CD14-positive monocyte (primary cell): ENCODE measurements at regions not wholly inside any gene's neighbourhood (a gene's known extent, or its start where the extent isn't known, plus 50 kb on each side); places are given as distances from the start of the nearest gene placed in this dataset.

ENCODE experiments used
- DNase-seq, 3 donors: peaks; one replicate each; pipeline ENCODE4 v3.0.0-alpha.2; 2011 to 2022
- H2AFZ ChIP-seq: 2 replicates; pipeline ENCODE4 v1.6.0; 2012; ENCODE audit warnings: mild to moderate bottlenecking, low read depth, low read length, inconsistent platforms; ENCODE audit not compliant: insufficient read depth, poor library complexity, severe bottlenecking
- H3K27ac ChIP-seq, 2 donors: 1 replicate in 1 of 2; 2 replicates in 1 of 2; pipeline ENCODE4 v1.5.1; 2012 to 2013; ENCODE audit warnings: low read length in 2 of 2, control low read depth in 1 of 2, inconsistent platforms in 1 of 2, low read depth in 1 of 2, mild to moderate bottlenecking in 1 of 2
- H3K27me3 ChIP-seq, 2 donors: one replicate each; pipeline versions ENCODE4 v1.6.0 to v1.6.1; 2011 to 2013; ENCODE audit warnings: low read length in 2 of 2; ENCODE audit not compliant: control insufficient read depth in 2 of 2, insufficient read depth in 2 of 2
- H3K36me3 ChIP-seq, 2 donors: replicated peaks in 1 of 2; 1 replicate in 1 of 2; 2 replicates in 1 of 2; pipeline versions ENCODE4 v1.5.1 to v1.6.1; 2012 to 2013; ENCODE audit warnings: low read length in 2 of 2, control low read depth in 1 of 2, inconsistent platforms in 1 of 2, mild to moderate bottlenecking in 1 of 2; ENCODE audit not compliant: insufficient read depth in 2 of 2, control insufficient read depth in 1 of 2
- H3K4me1 ChIP-seq, 2 donors: 1 replicate in 1 of 2; 2 replicates in 1 of 2; pipeline versions ENCODE4 v1.5.1 to v1.6.1; 2012 to 2013; ENCODE audit warnings: low read length in 2 of 2, control low read depth in 1 of 2, inconsistent platforms in 1 of 2, mild to moderate bottlenecking in 1 of 2, moderate library complexity in 1 of 2; ENCODE audit not compliant: insufficient read depth in 2 of 2, control insufficient read depth in 1 of 2
- H3K4me2 ChIP-seq: replicated peaks from 2 replicates; pipeline ENCODE3; 2012; ENCODE audit warnings: low read length, moderate library complexity, mild to moderate bottlenecking; ENCODE audit not compliant: poor library complexity, severe bottlenecking; ENCODE audit errors: extremely low read depth
- H3K4me3 ChIP-seq, 3 experiments: fragments of 200-600 bp in 1 of 3; sonication (generic) in 1 of 3; replicated peaks in 1 of 3; 1 replicate in 2 of 3; 2 replicates in 1 of 3; pipeline ENCODE4 v1.5.1; 2011 to 2013; ENCODE audit warnings: low read length in 3 of 3, mild to moderate bottlenecking in 3 of 3, control low read depth in 2 of 3, low read depth in 2 of 3, inconsistent platforms in 1 of 3, moderate library complexity in 1 of 3
- H3K79me2 ChIP-seq: 2 replicates; pipeline ENCODE4 v1.6.0; 2012; ENCODE audit warnings: mild to moderate bottlenecking, control low read depth, inconsistent platforms, low read length, moderate library complexity; ENCODE audit not compliant: insufficient read depth
- H3K9ac ChIP-seq: 2 replicates; pipeline ENCODE4 v1.6.0; 2017; ENCODE audit warnings: low read length, mild to moderate bottlenecking; ENCODE audit not compliant: insufficient read depth, poor library complexity, severe bottlenecking
- H3K9me3 ChIP-seq, 2 donors: replicated peaks in 1 of 2; 1 replicate in 1 of 2; 2 replicates in 1 of 2; pipeline versions ENCODE4 v1.5.1 to v1.6.1; 2012 to 2013; ENCODE audit warnings: low read length in 2 of 2, control low read depth in 1 of 2; ENCODE audit not compliant: control insufficient read depth in 1 of 2, insufficient read depth in 1 of 2
- H4K20me1 ChIP-seq: 2 replicates; pipeline ENCODE4 v1.6.0; 2012; ENCODE audit warnings: mild to moderate bottlenecking, low read length, control low read depth, moderate library complexity; ENCODE audit not compliant: insufficient read depth
- H3K27ac Mint-ChIP-seq, 7 donors: one replicate each; pipeline ENCODE4 v1.8.0; 2020; ENCODE audit warnings: mild to moderate bottlenecking in 7 of 7, mixed read lengths in 7 of 7, moderate library complexity in 6 of 7, inconsistent platforms in 2 of 7
- H3K27me3 Mint-ChIP-seq, 3 donors: one replicate each; pipeline ENCODE4 v1.8.0; 2021 to 2022; ENCODE audit warnings: low read depth in 3 of 3, mild to moderate bottlenecking in 3 of 3, mixed read lengths in 3 of 3, moderate library complexity in 3 of 3, inconsistent platforms in 1 of 3
- H3K36me3 Mint-ChIP-seq, 2 donors: one replicate each; pipeline ENCODE4 v1.8.0; 2020; ENCODE audit warnings: mixed read lengths in 2 of 2, inconsistent platforms in 1 of 2, mild to moderate bottlenecking in 1 of 2
- H3K4me1 Mint-ChIP-seq: one replicate; pipeline ENCODE4 v1.8.0; 2020; ENCODE audit warnings: mild to moderate bottlenecking, mixed read lengths
- H3K4me3 Mint-ChIP-seq, 2 donors: one replicate each; pipeline ENCODE4 v1.8.0; 2020; ENCODE audit warnings: mild to moderate bottlenecking in 2 of 2, mixed read lengths in 2 of 2, moderate library complexity in 1 of 2
- H3K9me3 Mint-ChIP-seq, 7 donors: one replicate each; pipeline ENCODE4 v1.8.0; 2020 to 2022; ENCODE audit warnings: mixed read lengths in 7 of 7, mild to moderate bottlenecking in 6 of 7, moderate library complexity in 6 of 7, inconsistent platforms in 2 of 7
- WGBS: methylation state at CpG from one replicate; pipeline ENCODE4 v1.1.5; 2013; ENCODE audit warnings: missing lambda C conversion rate; ENCODE audit not compliant: insufficient coverage; 5-methylcytosine and 5-hydroxymethylcytosine counted together
- intact Hi-C, 2 donors: fragments of 100-400 bp; cut with micrococcal nuclease; formaldehyde crosslinking; loops; one replicate each; pipeline versions ENCODE4 v1.15.0 to v1.15.1; 2023
- TF ChIP-seq, protein P1 (sequence below): fragments of 200-600 bp; IDR thresholded peaks from one replicate; pipeline ENCODE4 v1.8.0; 2022; ENCODE audit warnings: antibody characterized with exemption, mild to moderate bottlenecking

DNA sequence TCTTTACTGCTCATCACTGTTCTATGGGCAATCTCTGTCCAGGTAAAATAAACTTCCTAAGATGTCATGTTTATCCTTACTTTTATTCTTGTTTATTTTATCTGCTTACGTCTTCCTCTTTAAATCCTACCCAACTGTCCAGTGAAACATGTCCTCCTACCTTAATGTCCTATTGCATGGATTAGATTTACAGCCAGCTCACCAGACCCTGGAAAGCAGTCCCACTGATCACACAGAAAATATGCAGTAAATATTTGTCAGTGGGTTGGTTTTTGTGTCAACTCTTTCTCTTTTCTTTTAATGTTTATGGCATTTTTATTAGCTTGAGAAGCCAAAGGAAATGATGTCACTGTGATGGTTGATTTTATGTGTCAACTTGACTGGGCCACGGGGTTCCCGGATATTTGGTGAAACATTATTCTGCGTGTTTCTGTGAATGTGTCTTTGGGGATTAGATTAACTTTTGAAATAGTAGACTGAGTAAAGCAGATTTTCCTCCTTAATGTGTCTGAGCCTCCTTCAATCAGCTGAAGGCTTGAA is 258.3 kb downstream of the SRGAP2C start:
- H3K36me3 Mint-ChIP-seq: no peaks in the 10 kb centered on the region
- H3K36me3 ChIP-seq: no peaks in the 10 kb centered on the region
- peaks cover 22% of the 10 kb centered on the region for H3K4me1 Mint-ChIP-seq
- no peaks in the 10 kb centered on the region for H3K9me3 ChIP-seq
- H3K4me3 ChIP-seq: no peak overlapping the region
- no peak overlapping the region for H3K9ac ChIP-seq
- TF ChIP-seq, protein P1, sequence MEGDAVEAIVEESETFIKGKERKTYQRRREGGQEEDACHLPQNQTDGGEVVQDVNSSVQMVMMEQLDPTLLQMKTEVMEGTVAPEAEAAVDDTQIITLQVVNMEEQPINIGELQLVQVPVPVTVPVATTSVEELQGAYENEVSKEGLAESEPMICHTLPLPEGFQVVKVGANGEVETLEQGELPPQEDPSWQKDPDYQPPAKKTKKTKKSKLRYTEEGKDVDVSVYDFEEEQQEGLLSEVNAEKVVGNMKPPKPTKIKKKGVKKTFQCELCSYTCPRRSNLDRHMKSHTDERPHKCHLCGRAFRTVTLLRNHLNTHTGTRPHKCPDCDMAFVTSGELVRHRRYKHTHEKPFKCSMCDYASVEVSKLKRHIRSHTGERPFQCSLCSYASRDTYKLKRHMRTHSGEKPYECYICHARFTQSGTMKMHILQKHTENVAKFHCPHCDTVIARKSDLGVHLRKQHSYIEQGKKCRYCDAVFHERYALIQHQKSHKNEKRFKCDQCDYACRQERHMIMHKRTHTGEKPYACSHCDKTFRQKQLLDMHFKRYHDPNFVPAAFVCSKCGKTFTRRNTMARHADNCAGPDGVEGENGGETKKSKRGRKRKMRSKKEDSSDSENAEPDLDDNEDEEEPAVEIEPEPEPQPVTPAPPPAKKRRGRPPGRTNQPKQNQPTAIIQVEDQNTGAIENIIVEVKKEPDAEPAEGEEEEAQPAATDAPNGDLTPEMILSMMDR: no peak
- no peak overlapping the region for H3K4me2 ChIP-seq
- no peak overlapping the region for H3K27ac ChIP-seq
- WGBS: no CpG with 5 or more reads among the region's 4 CpGs
- H3K27me3 ChIP-seq: no peaks in the 10 kb centered on the region
- no peak overlapping the region for H3K4me3 Mint-ChIP-seq
- no peaks in the 10 kb centered on the region for H3K79me2 ChIP-seq
- H3K27me3 Mint-ChIP-seq: peaks cover 0 to 3% (median 0%) of the 10 kb centered on the region in 3 donors
- DNase-seq: no peak
- no peaks in the 10 kb centered on the region for H4K20me1 ChIP-seq
- no peak overlapping the region for H2AFZ ChIP-seq
- intact Hi-C loops: no loop called here
- peaks cover 10 to 17% of the 10 kb centered on the region in 2 donors for H3K4me1 ChIP-seq
- no peaks in the 10 kb centered on the region for H3K9me3 Mint-ChIP-seq
- no peak overlapping the region for H3K27ac Mint-ChIP-seq

DNA sequence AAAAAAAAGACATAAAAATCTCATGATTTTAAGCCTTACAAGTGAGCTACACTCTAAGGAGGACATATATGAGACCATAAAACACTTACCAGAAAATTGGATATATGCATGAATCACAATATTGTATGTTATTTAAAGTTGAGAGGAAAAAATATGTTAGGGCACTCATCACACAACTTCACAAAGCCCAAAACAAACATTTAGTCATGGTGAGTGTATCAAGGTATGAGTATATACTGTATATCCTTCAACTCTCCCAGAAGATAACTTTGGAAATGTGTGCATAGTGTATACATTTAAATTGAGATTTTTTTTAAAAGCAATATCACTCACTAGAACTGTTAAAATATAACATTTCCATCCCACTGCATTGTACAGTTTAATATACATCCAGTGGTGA is 259.3 kb downstream of the SRGAP2C start:
- H3K36me3 Mint-ChIP-seq: no peaks in the 10 kb centered on the region
- no peak for DNase-seq
- H3K79me2 ChIP-seq: no peaks in the 10 kb centered on the region
- H4K20me1 ChIP-seq: no peaks in the 10 kb centered on the region
- no peaks in the 10 kb centered on the region for H3K9me3 ChIP-seq
- no peak overlapping the region for H3K9ac ChIP-seq
- no peak overlapping the region for H3K4me3 ChIP-seq
- peaks cover 10 to 17% of the 10 kb centered on the region in 2 donors for H3K4me1 ChIP-seq
- peaks cover 22% of the 10 kb centered on the region for H3K4me1 Mint-ChIP-seq
- peaks cover 0 to 3% (median 0%) of the 10 kb centered on the region in 3 donors for H3K27me3 Mint-ChIP-seq
- H3K4me2 ChIP-seq: no peak overlapping the region
- no peaks in the 10 kb centered on the region for H3K9me3 Mint-ChIP-seq
- H3K27me3 ChIP-seq: no peaks in the 10 kb centered on the region
- TF ChIP-seq, protein P1: no peak
- H3K27ac ChIP-seq: no peak overlapping the region
- no peak overlapping the region for H3K27ac Mint-ChIP-seq
- H3K36me3 ChIP-seq: no peaks in the 10 kb centered on the region
- H3K4me3 Mint-ChIP-seq: no peak overlapping the region
- H2AFZ ChIP-seq: no peak overlapping the region
- intact Hi-C loops: no loop called here
